A673 (cell line): ENCODE measurements at regions not wholly inside any gene's neighbourhood (a gene's known extent, or its start where the extent isn't known, plus 50 kb on each side); places are given as distances from the start of the nearest gene placed in this dataset.

Source experiments
- CTCF ChIP-seq: fragments of 300-800, 200-600 bp; sonication (generic); conservative IDR thresholded peaks from 2 replicates; pipeline ENCODE4 v1.5.1; 2017; ENCODE audit warnings: low read depth, mild to moderate bottlenecking, antibody characterized with exemption, low read length, moderate library complexity, mixed read lengths
- EZH2 ChIP-seq: fragments of 200-600 bp; sonication (generic); IDR thresholded peaks from 2 replicates; pipeline ENCODE4 v1.6.1; 2017; ENCODE audit warnings: borderline replicate concordance, low read depth, mild to moderate bottlenecking, mixed read lengths, antibody characterized with exemption, low read length; ENCODE audit not compliant: poor library complexity, severe bottlenecking

- TF ChIP-seq CTCF = no peak
- TF ChIP-seq EZH2 = no peak
Observed at GRCh38 chr14:22065347-22065746, 391.7 kb upstream of the OR4E1 start.
